ENCODE measurements at regions not wholly inside any gene's neighbourhood (a gene's known extent, or its start where the extent isn't known, plus 50 kb on each side); places are given as distances from the start of the nearest gene placed in this dataset.

DNA sequence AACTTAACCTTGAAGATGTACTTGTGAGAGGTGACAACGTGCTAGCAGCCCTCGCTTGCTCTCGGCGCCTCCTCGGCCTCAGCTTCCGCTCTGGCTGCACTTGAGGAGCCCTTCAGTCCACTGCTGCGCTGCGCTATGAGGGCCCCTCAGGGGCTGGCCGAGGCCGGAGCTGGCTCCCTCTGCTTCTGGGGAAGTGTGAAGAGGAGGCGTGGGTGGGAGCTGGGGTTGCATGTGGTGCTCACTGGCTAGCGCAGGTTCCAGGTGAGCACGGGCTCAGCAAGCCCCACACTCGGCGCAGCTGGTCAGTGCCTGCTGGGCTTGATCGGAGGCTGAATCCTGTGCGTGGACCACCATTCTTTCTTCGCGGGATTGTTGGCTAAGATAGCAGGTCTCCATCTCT lies 166.1 kb downstream of the MRPS30 start:
- Histone ChIP-seq H4K20me1 (ENCODE audit: control insufficient read depth, insufficient read depth, low read depth, low read length) (no peaks in the 10 kb centered on the region), H3K4me3 (ENCODE audit: low read length) (no peak overlapping the region), H3F3A (ENCODE audit: control insufficient read depth, insufficient read depth) (no peaks in the 10 kb centered on the region), H3K4me1 (ENCODE audit: control insufficient read depth, low read length) (no peaks in the 10 kb centered on the region), H3K27ac (ENCODE audit: low read depth, low read length) (no peak overlapping the region), H3K79me2 (ENCODE audit: control insufficient read depth, low read length) (no peaks in the 10 kb centered on the region), H3K36me3 (ENCODE audit: control insufficient read depth, low read length) (no peaks in the 10 kb centered on the region), H3K9me2 (replicated peaks; ENCODE audit: control insufficient read depth, low read length) (no peaks in the 10 kb centered on the region), H3K4me2 (ENCODE audit: low read length) (no peak overlapping the region), H3K27me3 (ENCODE audit: control insufficient read depth, low read length) (no peaks in the 10 kb centered on the region), H3K9me3 (ENCODE audit: control insufficient read depth, insufficient read depth, low read length) (peaks cover 7% of the 10 kb centered on the region; the same call in 1 of the 2 replicates)
- TF ChIP-seq, protein P1, sequence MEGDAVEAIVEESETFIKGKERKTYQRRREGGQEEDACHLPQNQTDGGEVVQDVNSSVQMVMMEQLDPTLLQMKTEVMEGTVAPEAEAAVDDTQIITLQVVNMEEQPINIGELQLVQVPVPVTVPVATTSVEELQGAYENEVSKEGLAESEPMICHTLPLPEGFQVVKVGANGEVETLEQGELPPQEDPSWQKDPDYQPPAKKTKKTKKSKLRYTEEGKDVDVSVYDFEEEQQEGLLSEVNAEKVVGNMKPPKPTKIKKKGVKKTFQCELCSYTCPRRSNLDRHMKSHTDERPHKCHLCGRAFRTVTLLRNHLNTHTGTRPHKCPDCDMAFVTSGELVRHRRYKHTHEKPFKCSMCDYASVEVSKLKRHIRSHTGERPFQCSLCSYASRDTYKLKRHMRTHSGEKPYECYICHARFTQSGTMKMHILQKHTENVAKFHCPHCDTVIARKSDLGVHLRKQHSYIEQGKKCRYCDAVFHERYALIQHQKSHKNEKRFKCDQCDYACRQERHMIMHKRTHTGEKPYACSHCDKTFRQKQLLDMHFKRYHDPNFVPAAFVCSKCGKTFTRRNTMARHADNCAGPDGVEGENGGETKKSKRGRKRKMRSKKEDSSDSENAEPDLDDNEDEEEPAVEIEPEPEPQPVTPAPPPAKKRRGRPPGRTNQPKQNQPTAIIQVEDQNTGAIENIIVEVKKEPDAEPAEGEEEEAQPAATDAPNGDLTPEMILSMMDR (IDR thresholded peaks at IDR 0.05; ENCODE audit: low read depth, low read length, poor library complexity, severe bottlenecking), result no peak
- no peak for TF ChIP-seq EZH2phosphoT487 (IDR thresholded peaks at IDR 0.05; ENCODE audit: borderline replicate concordance, low read length)

- Histone ChIP-seq H4K20me1 (ENCODE audit: control insufficient read depth, insufficient read depth, low read depth, low read length) (no peaks in the 10 kb centered on the region), H3K4me1 (ENCODE audit: control insufficient read depth, low read length) (no peaks in the 10 kb centered on the region), H3K27me3 (ENCODE audit: control insufficient read depth, low read length) (no peaks in the 10 kb centered on the region), H3K9me3 (ENCODE audit: control insufficient read depth, insufficient read depth, low read length) (peaks cover 8% of the 10 kb centered on the region; the same call in 1 of the 2 replicates), H3K4me2 (ENCODE audit: low read length) (no peak overlapping the region), H3K4me3 (ENCODE audit: low read length) (no peak overlapping the region), H3K79me2 (ENCODE audit: control insufficient read depth, low read length) (no peaks in the 10 kb centered on the region), H3K27ac (ENCODE audit: low read depth, low read length) (no peak overlapping the region), H3F3A (ENCODE audit: control insufficient read depth, insufficient read depth) (no peaks in the 10 kb centered on the region), H3K9me2 (replicated peaks; ENCODE audit: control insufficient read depth, low read length) (no peaks in the 10 kb centered on the region), H3K36me3 (ENCODE audit: control insufficient read depth, low read length) (no peaks in the 10 kb centered on the region)
- TF ChIP-seq EZH2phosphoT487 (IDR thresholded peaks at IDR 0.05; ENCODE audit: borderline replicate concordance, low read length), result no peak
- TF ChIP-seq, protein P1 (IDR thresholded peaks at IDR 0.05; ENCODE audit: low read depth, low read length, poor library complexity, severe bottlenecking), result no peak
Measured at GRCh38 chr5:44981708-44982107, 173.0 kb downstream of the MRPS30 start.

DNA sequence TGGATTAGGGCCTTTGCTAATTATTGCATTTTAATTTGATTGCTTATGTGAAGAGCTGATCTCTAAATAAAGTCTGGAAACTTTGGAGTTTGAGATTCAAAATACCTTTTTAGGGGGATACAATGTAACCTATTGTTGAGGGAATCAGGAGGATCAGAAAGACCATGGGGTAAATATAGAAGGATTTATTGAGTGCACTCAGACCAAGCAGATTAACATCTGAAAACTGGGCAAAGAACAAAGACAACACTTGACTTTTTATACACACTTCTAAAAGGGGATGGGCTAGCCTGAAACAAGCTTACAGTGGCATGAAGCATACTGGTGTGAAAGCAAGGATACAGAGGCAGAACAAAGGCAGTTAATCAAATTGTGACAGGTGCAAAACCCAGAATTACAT lies 174.3 kb downstream of the MRPS30 start:
- Histone ChIP-seq H4K20me1 (ENCODE audit: control insufficient read depth, insufficient read depth, low read depth, low read length) (no peaks in the 10 kb centered on the region), H3K4me3 (ENCODE audit: low read length) (no peak overlapping the region), H3K27ac (ENCODE audit: low read depth, low read length) (no peak overlapping the region), H3F3A (ENCODE audit: control insufficient read depth, insufficient read depth) (no peaks in the 10 kb centered on the region), H3K79me2 (ENCODE audit: control insufficient read depth, low read length) (no peaks in the 10 kb centered on the region), H3K27me3 (ENCODE audit: control insufficient read depth, low read length) (no peaks in the 10 kb centered on the region), H3K4me1 (ENCODE audit: control insufficient read depth, low read length) (no peaks in the 10 kb centered on the region), H3K4me2 (ENCODE audit: low read length) (no peak overlapping the region), H3K36me3 (ENCODE audit: control insufficient read depth, low read length) (no peaks in the 10 kb centered on the region), H3K9me3 (ENCODE audit: control insufficient read depth, insufficient read depth, low read length) (peaks cover 8% of the 10 kb centered on the region; the same call in 1 of the 2 replicates), H3K9me2 (replicated peaks; ENCODE audit: control insufficient read depth, low read length) (no peaks in the 10 kb centered on the region)
- TF ChIP-seq, protein P1 (IDR thresholded peaks at IDR 0.05; ENCODE audit: low read depth, low read length, poor library complexity, severe bottlenecking), result no peak
- TF ChIP-seq EZH2phosphoT487 (IDR thresholded peaks at IDR 0.05; ENCODE audit: borderline replicate concordance, low read length), result no peak
